AG10803 (cell line): ENCODE measurements at regions not wholly inside any gene's neighbourhood (a gene's known extent, or its start where the extent isn't known, plus 50 kb on each side); places are given as distances from the start of the nearest gene placed in this dataset.

ENCODE experiments used
- DNase-seq: peaks from one replicate; pipeline ENCODE4 v3.0.0; 2010; ENCODE audit warnings: low read depth
- H3K4me3 ChIP-seq: 2 replicates; pipeline ENCODE4 v1.5.1; 2011; ENCODE audit warnings: mild to moderate bottlenecking, low read length, control low read depth
- CTCF ChIP-seq: conservative IDR thresholded peaks from 2 replicates; pipeline ENCODE4 v1.5.1; 2011; ENCODE audit warnings: mild to moderate bottlenecking, low read length, control low read depth, inconsistent platforms

- peak; percentile 63 for DNase-seq
- TF ChIP-seq CTCF, result no peak
- H3K4me3 ChIP-seq, result no peak overlapping the region
Observed at GRCh38 chr5:174159327-174160114, 114.0 kb downstream of the NSG2 start.

GRCh38 chr5:174165406-174165805 lies 119.9 kb downstream of the NSG2 start:
- no peak for DNase-seq
- TF ChIP-seq CTCF, result no peak
- H3K4me3 ChIP-seq, result no peak overlapping the region

GRCh38 chr5:174166231-174167079 lies 120.9 kb downstream of the NSG2 start:
- H3K4me3 ChIP-seq, result no peak overlapping the region
- TF ChIP-seq CTCF, result no peak
- no peak for DNase-seq

GRCh38 chr5:174167080-174167910 lies 121.8 kb downstream of the NSG2 start:
- no peak overlapping the region for H3K4me3 ChIP-seq
- no peak for DNase-seq
- TF ChIP-seq CTCF, result no peak

GRCh38 chr5:174172152-174172551 lies 126.6 kb downstream of the NSG2 start:
- no peak for TF ChIP-seq CTCF
- no peak overlapping the region for H3K4me3 ChIP-seq
- DNase-seq, result no peak

- H3K4me3 ChIP-seq, result no peak overlapping the region
- TF ChIP-seq CTCF, result no peak
- DNase-seq, result no peak
Observed at GRCh38 chr5:174172566-174172965, 127.1 kb downstream of the NSG2 start.
